Progenitor cell of endocrine pancreas (in vitro differentiated cells): ENCODE measurements at regions not wholly inside any gene's neighbourhood (a gene's known extent, or its start where the extent isn't known, plus 50 kb on each side); places are given as distances from the start of the nearest gene placed in this dataset.

Source experiments
- DNase-seq: peaks from one replicate; pipeline ENCODE4 v3.0.0; 2021; ENCODE audit warnings: low spot score; ENCODE audit not compliant: unreplicated experiment
- H3K27ac Mint-ChIP-seq: 2 replicates; pipeline ENCODE4 v1.8.0; 2021; ENCODE audit warnings: mild to moderate bottlenecking, moderate library complexity, mixed read lengths
- H3K27me3 Mint-ChIP-seq: 2 replicates; pipeline ENCODE4 v1.8.0; 2021; ENCODE audit warnings: mixed read lengths
- H3K36me3 Mint-ChIP-seq: 2 replicates; pipeline ENCODE4 v1.8.0; 2022; ENCODE audit warnings: mixed read lengths; ENCODE audit not compliant: insufficient read depth
- H3K4me1 Mint-ChIP-seq: 2 replicates; pipeline ENCODE4 v1.8.0; 2021; ENCODE audit warnings: low read depth, mixed read lengths
- H3K4me3 Mint-ChIP-seq: 2 replicates; pipeline ENCODE4 v1.8.0; 2021; ENCODE audit warnings: low read depth, mild to moderate bottlenecking, moderate library complexity, mixed read lengths
- H3K9me3 Mint-ChIP-seq: 2 replicates; pipeline ENCODE4 v1.8.0; 2021; ENCODE audit warnings: low read depth, mixed read lengths
- TF ChIP-seq, protein P1 (sequence below): fragments of 200-600 bp; sonication (generic); IDR thresholded peaks from one replicate; pipeline ENCODE4 v1.5.0; 2021; ENCODE audit warnings: antibody characterized with exemption, mild to moderate bottlenecking; ENCODE audit not compliant: unreplicated experiment

DNA sequence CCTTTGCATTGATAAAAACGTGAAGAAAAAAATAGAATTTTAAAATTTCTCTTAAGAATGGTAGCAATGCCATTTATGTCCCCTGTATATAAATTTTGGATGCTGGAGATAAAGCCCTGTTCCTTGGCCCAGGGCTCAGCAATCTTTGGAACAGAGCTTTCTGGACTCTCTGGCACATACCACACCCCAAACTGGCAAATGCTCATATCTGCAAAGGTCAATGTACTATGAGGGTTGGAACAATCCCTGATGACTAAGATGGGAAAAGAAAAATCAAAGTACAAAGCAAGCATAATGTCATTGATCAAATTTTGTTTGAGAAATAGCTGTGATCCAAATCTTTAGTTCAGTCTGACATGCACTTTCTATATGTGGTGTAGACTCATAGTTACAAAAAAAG is 158.1 kb upstream of the HCRTR2 start:
- TF ChIP-seq, protein P1, sequence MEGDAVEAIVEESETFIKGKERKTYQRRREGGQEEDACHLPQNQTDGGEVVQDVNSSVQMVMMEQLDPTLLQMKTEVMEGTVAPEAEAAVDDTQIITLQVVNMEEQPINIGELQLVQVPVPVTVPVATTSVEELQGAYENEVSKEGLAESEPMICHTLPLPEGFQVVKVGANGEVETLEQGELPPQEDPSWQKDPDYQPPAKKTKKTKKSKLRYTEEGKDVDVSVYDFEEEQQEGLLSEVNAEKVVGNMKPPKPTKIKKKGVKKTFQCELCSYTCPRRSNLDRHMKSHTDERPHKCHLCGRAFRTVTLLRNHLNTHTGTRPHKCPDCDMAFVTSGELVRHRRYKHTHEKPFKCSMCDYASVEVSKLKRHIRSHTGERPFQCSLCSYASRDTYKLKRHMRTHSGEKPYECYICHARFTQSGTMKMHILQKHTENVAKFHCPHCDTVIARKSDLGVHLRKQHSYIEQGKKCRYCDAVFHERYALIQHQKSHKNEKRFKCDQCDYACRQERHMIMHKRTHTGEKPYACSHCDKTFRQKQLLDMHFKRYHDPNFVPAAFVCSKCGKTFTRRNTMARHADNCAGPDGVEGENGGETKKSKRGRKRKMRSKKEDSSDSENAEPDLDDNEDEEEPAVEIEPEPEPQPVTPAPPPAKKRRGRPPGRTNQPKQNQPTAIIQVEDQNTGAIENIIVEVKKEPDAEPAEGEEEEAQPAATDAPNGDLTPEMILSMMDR = no peak
- Mint-ChIP-seq H3K9me3 (no peaks in the 10 kb centered on the region), H3K4me3 (no peak overlapping the region), H3K4me1 (peaks cover 3% of the 10 kb centered on the region), H3K27ac (no peak overlapping the region), H3K27me3 (no peaks in the 10 kb centered on the region), H3K36me3 (no peaks in the 10 kb centered on the region)
- no peak for DNase-seq

DNA sequence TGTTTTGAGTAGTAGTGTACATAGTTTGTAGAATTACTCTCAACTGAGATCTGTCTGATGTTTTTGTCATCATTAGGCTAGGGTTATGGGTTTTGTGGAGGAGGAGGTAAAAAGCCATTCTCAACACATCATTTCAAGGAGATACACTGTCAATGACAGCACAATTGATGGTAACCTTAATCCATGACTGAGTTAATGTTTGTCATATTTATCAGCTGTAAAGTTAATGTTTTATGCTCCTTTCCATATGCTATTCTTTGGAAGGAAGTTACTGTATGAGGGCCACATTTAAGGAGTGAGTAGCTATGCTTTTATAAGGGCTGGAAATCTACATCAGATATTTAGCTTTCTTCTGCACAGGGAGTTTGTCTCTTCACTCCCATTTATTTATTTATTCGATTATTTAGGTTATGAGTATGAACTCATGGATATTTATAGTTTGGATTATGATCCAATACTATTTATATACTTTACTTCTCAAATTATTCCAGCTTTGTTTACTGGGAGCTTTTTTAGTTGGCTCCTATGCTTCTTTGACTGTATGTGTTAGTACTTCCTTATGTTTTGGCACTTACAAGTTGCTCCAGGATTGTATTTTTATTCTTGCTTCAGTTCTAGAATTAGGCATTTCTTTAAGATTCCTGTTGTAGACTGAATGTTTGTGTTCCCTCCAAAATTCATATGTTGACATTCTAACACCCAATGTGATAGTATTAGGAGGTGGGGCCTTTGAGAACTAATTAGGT is 156.6 kb upstream of the HCRTR2 start:
- TF ChIP-seq, protein P1 = no peak
- DNase-seq = no peak
- Mint-ChIP-seq H3K36me3 (no peaks in the 10 kb centered on the region), H3K4me3 (no peak overlapping the region), H3K9me3 (no peaks in the 10 kb centered on the region), H3K27me3 (no peaks in the 10 kb centered on the region), H3K4me1 (peaks cover 3% of the 10 kb centered on the region), H3K27ac (peak overlapping the region; percentile 42)

DNA sequence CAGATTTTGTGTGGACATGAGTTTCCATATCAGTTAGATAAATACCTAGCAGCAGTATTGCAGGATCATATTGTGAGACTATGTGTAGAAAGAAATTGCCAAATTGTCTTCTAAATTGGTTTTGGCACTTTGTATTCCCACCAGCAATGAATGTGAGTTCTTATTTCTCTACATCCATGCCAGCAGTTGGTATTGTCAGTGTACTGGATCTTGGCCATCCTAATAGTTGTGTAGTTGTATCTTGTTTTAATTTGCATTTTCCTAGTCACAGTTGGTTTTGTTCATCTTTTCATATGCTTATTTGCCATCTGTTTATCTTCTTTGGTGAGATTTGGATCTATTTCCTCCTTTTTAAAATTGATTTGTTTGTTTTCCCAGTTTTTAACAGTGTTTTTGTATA is 154.7 kb upstream of the HCRTR2 start:
- Mint-ChIP-seq H3K9me3 (no peaks in the 10 kb centered on the region), H3K4me3 (no peak overlapping the region), H3K4me1 (peaks cover 3% of the 10 kb centered on the region), H3K27me3 (no peaks in the 10 kb centered on the region), H3K36me3 (no peaks in the 10 kb centered on the region), H3K27ac (no peak overlapping the region)
- TF ChIP-seq, protein P1 = no peak
- no peak for DNase-seq

DNA sequence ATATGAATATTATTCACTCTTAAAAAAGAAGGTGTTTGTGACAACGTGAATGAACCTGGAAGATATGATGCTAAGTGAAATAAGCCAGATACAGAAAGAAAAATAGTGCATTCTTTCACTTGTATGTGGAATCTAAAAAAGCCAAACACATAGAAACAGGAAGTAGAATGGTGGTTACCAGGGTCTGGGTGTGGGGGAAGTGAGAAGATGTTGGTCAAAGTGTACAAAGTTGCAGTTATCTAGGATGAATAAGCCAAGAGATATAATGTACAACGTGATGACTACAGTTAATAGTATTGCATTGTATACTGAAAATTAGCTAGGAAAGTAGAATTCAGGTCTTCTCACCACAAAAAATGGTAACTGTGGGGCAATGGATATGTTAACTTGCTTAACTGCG is 151.1 kb upstream of the HCRTR2 start:
- H3K4me1 Mint-ChIP-seq = no peaks in the 10 kb centered on the region
- TF ChIP-seq, protein P1 = no peak
- H3K4me3 Mint-ChIP-seq = no peak overlapping the region
- DNase-seq = no peak
- no peak overlapping the region for H3K27ac Mint-ChIP-seq
- no peaks in the 10 kb centered on the region for H3K27me3 Mint-ChIP-seq
- peaks cover 10% of the 10 kb centered on the region for H3K9me3 Mint-ChIP-seq
- H3K36me3 Mint-ChIP-seq = no peaks in the 10 kb centered on the region

DNA sequence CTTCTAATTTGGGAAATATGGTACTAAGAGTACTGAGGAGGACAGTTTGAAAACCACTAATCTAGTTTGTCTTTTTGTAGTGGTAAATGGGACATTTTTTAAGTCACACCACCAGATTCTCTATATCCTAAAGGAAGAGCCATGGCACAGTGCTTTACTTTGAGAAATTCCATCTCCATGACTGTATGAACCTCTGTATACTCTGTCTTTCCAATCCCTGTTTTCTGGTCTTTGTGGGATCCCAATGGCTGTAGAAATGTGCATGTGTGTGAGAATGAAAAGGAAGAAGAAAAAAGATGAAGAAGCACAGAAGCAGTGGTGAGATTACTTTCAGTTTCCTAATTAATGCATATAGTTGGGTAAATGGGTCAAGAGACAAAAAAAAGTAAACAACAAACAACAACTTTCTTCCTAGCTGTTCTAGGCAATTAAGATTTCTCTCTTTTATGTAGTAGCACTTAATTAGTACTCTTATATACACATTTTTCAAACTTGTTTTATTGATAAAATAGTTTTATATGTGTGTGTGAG is 141.2 kb upstream of the HCRTR2 start:
- Mint-ChIP-seq H3K36me3 (no peaks in the 10 kb centered on the region), H3K27ac (no peak overlapping the region), H3K4me3 (no peak overlapping the region), H3K4me1 (no peaks in the 10 kb centered on the region), H3K27me3 (no peaks in the 10 kb centered on the region), H3K9me3 (peaks cover 31% of the 10 kb centered on the region)
- TF ChIP-seq, protein P1 = no peak
- DNase-seq = no peak
